ENCODE measurements at regions not wholly inside any gene's neighbourhood (a gene's known extent, or its start where the extent isn't known, plus 50 kb on each side); places are given as distances from the start of the nearest gene placed in this dataset.

DNA sequence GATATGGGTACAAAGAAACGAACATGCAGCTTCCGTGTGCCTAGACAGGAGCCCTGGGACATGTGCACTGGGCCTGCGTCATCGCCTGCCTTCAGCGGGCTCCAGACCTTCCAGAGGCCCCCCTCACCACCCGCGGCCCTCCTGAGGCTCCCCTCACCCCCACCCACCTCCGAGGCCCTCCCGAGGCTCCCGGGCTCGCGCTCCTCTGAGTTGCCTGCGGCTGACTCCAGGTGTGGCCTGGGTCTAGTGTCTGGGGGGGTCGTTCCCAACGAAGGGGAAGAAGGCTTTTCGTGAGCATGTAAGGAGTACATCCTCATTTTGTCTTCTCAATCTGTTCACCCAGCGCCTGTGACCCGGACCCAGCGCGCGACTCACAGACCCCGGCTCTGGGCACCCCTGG is 177.3 kb upstream of the ZNF32 start:
- no peak for ATAC-seq
- intact Hi-C loops (cut with DNase I) = no loop called here

DNA sequence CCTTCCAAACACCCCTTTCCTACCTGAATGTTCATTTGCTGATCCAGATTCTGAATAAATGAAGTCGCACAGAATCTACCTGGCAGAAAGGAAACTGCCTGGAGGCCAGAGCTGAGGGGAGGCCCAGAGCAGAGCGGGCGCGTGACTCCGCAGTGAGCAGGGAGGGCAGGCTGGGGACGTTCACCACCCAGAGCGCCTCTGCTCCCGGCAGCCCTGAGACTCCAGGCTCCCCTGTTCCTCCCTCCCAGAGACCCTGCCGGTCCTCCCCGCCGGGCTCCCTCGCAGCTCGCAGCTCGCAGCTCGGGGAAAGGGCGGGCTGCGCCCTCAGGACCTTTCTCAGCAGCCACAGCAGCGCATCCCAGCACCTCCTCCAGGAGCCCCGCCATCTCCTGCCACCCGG is 176.7 kb upstream of the ZNF32 start:
- ATAC-seq (no peak), DNase-seq (ENCODE audit: missing footprints) (no peak)
- intact Hi-C loops (cut with DNase I) = no loop called here

More for the DNA sequence above, 177.3 kb upstream of the ZNF32 start:
- DNase-seq (ENCODE audit: missing footprints) = no peak

DNA sequence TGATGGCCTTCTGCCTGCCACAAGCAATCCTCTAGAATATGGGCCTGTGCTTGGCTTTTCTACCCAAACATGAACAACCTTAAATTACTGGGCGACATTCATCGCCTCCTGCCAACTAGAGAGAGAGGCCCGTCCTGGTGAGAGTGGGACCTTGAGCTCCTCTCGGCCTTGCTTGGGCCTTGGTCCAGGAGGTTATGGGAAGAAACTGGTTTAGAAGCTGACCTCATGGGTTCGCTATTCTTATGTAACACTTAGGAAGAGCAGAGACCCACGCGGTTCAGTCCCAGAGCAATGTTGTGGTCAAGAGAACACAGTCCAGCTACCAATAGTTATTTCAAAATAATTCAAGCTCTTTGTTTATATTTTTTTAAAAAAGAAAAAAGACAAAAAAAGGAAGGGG is 176.3 kb upstream of the ZNF32 start:
- intact Hi-C loops (cut with DNase I) = no loop called here
- peak; percentile 90 for ATAC-seq
- DNase-seq (ENCODE audit: missing footprints) = peak; percentile 77

DNA sequence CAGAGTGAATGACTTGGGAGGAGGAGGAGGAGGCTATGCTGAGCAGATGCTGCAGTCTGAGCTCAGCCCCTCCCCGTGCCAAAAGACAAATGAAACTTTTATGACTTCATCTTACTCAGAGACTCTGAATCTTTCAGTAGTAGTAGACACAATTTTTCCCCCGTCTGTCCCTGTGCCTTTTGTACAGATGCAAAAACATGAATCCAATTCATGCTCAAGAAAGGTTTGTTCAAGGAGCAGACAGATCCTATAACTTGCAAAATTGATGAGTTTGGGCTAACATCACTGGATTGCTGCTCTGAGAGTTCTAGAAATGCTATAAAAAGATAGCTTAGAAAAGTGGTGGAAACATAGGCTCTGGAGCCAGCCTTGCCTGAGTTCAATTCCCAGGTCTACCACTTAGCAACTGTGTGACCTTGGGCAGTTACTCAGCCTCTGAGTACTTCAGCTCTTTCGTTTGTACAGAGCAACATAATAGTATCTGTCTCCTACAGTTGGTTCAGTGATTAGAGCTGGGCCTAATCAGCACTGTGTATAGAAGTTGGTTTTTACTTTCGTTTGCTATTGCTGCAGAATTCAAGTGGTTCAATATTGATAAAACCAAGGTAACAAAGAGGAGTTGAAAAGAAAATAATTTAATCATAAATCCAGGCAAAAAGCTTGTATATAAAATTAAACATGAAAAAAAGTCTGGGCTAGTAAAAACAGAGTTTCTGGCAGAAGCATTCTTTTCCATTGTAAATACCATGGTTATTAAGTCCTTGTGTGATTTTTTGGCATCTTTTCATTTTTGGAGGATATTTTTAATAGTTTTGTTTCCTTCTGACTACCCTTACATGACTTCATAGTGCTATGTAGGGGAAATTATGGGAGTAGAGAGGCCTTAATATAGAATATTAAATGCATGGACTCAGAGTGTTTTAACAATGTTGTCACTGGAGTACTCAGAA is 174.2 kb upstream of the ZNF32 start:
- ATAC-seq = peak; percentile 36
- intact Hi-C loops (cut with DNase I) = no loop called here
- DNase-seq (ENCODE audit: missing footprints) = no peak

DNA sequence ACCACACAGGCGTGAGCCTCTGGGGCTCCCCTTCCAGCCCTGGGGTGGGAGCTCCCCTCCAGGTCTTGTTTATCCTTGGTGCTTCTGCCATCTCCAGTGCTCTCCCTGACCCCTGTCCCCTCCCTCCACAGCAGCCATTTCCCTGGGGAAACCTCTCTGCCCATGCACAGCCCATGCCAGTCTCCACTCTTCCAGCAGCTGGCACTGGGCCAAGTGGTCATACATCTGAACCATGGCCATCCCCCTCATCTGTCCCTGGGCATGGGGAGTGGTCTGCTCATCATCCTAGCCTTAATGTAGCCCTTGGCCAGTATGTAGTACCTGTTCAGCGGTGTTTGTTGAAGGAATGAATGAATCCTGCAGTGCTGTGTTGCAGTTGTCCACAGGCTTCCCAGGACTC is 172.4 kb upstream of the ZNF32 start:
- intact Hi-C loops (cut with DNase I) = no loop called here
- ATAC-seq (no peak), DNase-seq (ENCODE audit: missing footprints) (no peak)

DNA sequence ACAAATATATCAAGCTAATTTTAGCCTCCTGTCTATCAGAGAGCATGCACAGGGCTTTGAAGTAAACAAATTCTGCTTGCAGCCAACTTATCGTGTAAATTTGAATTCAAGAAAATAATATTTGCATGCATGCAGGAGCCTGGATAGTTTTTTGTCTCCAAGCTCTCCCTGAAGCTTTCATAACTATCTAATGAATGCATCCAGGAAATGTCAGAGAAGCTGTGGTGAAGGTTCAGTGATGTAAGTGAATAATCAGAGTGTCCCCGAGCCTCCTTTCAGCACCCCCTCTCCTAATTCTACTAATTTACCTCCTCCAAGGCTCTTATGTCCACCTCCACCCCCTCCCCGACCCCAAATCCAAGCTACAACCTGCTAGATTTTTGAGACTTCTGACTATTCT is 172.0 kb upstream of the ZNF32 start:
- intact Hi-C loops (cut with DNase I) = no loop called here
- ATAC-seq = no peak
- DNase-seq (ENCODE audit: missing footprints) = no peak

DNA sequence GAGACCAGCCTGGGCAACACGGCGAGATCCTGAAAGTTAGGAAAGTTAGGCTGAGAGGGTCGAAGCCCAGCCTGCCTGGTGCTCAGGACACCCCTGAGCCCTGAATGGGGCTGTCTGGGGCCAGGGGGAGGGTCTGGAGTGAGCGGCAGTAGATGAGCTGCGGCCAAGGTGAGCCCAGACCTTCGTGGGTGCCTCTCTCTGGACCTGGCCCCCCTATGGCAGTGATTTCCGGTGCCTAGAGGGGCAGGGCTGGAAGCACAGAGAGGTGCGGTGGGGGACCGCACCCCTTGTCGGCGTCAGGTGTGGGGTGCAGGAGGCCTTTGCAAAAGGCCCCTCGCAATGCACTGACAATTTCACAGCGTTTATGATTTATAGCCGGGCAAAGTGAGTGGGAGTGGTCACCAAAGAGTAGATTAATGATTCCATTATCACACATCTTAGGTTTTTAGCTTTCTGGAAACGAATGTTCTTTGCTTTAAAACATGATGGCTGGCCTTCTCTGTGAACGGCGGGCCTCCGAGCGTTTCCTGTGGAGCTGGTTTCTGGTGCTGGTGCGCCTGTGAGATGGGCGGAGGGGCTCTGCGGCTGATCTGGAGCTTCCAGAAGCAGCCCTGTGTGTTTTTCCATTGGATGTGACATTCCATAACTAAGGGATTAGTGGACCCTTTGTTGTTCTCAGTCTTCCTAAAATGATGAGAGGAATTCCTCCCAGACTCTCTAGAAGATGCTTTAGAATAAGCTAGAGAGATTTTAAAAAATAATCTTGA is 171.0 kb upstream of the ZNF32 start:
- DNase-seq (ENCODE audit: missing footprints) (no peak), ATAC-seq (no peak)
- intact Hi-C loops (cut with DNase I) = loop anchor here (5.0 kb wide), 1 partner anchor 43 kb away; no protein-coding TSS in a partner anchor

DNA sequence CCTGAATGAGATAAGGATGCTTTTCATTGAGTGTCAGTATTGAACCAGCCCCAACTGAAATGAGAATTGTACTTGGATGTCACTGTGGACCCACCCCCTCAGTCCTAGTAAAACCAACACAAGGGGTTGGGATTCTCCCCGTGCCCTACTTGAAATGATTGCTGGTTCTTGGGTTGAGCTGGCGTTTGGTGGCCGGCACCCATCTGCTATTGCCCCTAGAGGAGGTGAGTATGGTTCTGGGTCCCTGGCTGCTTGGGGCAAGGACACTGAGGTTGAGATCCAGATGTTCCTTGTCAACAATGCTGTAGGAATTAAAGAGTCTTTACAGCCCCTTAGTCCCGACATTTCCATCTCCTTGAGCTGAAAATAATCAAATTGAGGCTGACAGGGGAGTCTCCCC is 170.0 kb upstream of the ZNF32 start:
- no peak for DNase-seq (ENCODE audit: missing footprints)
- no peak for ATAC-seq
- intact Hi-C loops (cut with DNase I) = loop anchor here (5.0 kb wide), 1 partner anchor 44 kb away; no protein-coding TSS in a partner anchor

DNA sequence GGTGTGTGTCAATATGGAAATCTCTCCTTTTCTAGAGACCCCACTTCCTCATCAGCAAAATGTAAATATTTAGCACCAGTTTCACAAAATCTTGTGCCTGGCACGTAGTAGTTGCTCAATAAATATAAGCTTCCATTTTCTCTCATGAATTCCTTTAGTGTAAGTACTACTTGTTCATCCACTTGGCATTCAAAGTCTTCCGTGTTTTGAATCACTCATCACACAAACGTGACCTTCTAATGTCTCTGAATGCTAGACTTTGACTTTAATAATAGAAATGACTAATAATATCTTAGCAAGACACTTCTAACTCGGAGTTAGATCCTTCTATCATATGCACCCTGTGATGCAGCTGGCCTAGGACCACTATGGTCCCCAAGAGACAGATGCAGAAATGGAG is 168.7 kb upstream of the ZNF32 start:
- DNase-seq (ENCODE audit: missing footprints) = no peak
- ATAC-seq = no peak
- intact Hi-C loops (cut with DNase I) = loop anchor here (5.0 kb wide), 1 partner anchor 45 kb away; no protein-coding TSS in a partner anchor

DNA sequence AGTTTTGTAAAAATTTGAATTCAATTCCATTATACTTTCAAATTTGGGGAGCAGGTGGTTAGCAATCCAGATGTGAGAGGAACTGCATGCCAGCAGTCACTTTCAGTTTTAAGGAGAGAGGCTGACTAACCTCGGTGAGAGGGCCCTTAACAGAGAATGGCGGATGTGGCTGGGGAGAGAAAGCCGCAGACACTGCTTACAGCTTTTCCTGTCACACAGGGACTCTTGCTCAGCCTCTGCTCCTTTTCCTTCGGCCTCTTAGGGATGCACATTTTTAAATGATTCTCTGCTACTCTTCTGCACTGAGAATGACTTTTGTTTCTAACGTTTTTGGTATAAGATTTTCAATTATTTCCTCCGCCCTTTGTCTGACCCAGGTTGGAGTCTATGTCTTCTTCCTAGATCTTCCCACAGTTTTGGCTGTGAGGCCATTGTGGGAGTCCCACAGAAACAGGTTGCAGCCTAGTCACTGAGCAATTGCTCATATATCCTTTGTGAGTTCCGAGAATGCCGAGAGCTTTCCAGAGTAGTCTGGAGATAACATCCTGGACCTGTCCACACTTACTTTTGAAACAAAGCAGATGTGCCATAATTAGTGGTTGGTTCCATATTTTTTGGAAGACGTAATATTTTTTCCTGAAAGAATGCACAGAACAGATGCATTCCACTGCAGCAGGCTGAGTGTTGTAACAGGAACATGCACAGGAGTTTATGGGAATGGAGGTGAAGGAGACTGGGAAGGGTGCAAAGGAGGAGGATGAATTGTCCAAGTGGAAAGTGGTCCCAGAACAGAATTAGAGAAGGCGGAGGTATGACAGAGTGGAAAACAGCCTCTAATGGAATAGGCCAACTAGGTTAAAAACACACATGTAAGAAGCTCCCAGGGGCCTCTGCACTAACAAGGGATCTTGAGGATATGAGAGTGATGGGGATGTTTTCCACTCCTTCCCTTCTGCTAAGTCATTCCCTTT is 168.0 kb upstream of the ZNF32 start:
- intact Hi-C loops (cut with DNase I) = loop anchor here (5.0 kb wide), 1 partner anchor 46 kb away; no protein-coding TSS in a partner anchor
- DNase-seq (ENCODE audit: missing footprints) = no peak
- ATAC-seq = peak; percentile 92

DNA sequence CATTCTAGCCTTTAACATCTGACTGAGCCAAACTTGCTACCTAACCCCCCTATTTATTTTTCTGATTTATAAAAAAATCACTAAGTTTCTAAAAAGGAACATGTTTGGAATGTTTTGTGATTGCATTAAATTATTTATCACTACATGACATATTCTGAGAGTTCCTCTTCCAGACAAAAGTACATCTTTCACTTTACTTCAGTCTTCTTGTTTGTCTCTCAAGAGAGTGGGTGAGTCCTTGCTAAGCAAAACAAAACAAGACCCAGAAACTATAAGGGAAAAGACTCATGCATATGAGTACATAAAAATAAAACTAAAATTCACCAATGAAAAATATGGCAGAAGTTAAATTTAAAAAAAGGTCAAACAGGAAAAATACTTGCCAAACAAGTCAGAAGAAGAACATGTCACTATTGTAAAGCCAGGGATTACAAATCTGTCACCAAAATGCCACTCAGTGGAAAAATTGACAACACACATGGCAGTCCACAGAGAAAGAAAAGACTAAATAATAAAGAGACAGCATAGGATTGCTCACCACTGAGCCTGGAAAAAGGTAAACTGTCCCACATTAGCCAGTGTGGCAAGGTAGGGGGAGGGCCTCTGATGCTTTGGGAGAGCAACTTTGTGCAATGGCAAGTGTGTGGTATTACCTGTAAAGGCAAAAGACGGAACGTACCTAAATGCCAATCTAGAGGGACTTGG is 166.7 kb upstream of the ZNF32 start:
- intact Hi-C loops (cut with DNase I) = loop anchor here (5.0 kb wide), 1 partner anchor 47 kb away; no protein-coding TSS in a partner anchor
- ATAC-seq = no peak
- DNase-seq (ENCODE audit: missing footprints) = no peak

DNA sequence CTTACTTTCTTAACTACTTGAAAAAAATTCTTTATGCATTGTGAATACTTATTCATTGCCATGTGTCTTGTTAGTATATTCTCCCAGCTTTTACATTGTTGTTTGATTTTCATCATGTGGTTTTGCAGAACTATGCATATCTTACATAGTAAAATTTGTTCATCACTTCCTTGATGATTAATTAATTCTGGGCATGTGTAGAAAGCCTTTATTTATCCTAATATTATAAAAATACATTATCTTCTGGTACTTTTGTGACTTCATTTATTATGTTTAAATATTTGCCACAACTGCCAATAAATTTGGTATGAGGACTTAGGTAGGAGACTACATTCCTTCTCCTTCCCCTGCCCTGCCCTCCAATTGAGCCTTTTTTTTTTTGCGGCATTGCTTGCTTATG is 166.0 kb upstream of the ZNF32 start:
- intact Hi-C loops (cut with DNase I) = loop anchor here (5.0 kb wide), 1 partner anchor 48 kb away; no protein-coding TSS in a partner anchor
- no peak for ATAC-seq
- no peak for DNase-seq (ENCODE audit: missing footprints)

DNA sequence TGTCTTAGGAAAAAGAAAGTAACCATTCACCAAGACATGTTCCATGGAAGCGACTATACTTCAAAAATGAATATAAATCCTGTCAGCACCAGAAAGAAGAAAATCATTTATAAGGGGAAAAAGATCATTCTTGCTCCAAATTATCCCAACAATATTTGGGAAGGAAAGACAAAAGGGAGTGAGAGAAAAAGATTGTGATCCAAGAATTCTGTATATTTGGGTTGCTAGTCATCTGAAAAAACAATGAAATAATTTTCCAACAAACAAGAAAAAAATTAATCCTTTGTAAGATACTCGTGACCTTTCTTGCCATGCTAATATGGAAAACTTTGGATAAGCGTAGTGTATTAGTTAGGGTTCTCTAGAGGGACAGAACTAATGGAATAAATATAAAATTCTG is 163.2 kb upstream of the ZNF32 start:
- DNase-seq (ENCODE audit: missing footprints) (no peak), ATAC-seq (no peak)
- intact Hi-C loops (cut with DNase I) = no loop called here

DNA sequence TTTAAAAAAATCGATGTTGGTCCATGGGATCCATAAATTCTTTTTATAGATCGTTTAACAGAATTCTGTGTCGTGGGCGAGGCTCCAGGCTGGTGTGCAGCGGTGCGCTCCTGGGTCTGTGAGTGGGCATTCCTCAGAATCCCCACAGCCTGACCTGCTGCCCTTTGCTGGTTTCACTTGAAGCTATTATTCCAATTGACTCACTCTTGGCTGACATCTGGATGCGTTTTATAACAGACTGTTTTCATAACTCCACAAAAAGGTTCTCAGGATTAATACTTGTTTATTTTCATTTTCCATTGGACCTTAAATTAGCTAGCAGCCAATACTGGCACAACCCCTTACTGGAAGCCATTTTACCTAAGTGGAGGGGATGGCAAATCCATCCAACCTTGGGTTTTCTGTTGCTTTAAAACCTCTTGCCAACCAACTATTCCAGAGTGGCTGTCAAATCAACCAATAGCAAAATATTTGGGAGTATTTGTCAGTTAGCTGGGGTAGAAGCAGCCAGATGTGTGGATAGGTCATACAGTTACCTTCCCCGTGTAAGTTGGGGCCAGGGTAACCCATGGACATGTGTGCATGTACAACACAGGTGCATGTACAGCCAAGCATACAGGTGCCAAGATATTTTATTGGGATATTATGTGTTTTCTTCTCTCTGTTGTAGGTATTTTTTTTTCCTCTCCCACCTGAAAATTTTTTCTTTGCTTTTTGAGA is 160.7 kb upstream of the ZNF32 start:
- ATAC-seq = no peak
- DNase-seq (ENCODE audit: missing footprints) = no peak
- intact Hi-C loops (cut with DNase I) = no loop called here

DNA sequence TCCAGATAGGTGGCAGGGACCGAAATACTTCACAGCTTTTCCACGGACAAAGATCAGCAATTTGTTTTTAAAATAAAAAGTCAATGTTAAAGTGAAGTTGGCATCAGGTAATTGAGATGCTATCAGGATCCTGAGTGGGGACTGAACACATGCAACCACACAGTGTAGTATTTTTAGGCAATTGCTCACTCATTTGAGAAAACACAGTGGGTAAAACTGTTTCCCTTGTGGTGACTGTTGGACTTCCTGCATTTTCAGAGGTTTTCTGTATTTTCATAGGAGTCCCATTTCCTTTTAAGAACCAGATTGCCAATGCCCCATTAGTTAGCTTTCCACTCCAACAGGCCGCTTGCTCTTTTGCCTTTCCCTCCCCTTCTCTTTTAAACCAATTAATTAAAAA is 159.5 kb upstream of the ZNF32 start:
- ATAC-seq (no peak), DNase-seq (ENCODE audit: missing footprints) (no peak)
- intact Hi-C loops (cut with DNase I) = no loop called here

DNA sequence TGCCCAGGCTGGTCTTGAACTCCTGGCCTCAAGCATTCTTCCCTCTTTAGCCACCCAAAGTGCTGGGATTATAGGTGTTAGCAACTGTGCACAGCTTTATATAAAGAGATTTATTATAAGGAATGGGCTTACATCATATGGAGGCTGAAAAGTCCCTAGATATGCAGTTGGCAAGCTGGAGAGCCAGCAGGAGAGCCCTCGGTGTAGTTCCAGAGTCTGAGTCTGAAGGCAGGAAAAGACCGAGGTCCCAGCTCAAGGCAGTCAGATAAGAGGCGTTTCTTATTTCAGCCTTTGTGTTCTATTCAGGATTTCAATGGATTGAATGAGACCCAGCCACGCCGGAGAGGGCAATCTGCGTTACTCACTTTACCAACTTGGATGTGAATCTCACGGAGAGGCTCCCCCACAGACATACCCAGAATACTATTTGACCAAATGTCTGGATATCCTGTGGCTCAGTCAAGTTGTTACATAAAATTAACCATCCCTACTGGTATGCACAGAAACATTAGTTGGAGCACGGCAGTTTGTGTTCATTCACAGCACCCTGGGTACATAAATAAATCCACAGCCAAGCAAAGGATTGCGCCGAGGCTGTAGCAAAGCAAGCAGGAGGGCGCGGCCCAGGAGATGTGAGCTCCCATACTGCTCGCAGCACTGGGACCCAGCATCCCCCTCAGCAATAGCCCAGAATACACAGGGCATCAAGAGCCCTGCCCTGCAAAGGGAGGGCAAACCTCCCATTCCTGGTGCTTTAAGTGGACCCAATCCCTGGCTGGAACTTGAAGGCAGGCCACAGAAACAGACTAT is 158.4 kb upstream of the ZNF32 start:
- intact Hi-C loops (cut with DNase I) = no loop called here
- DNase-seq (ENCODE audit: missing footprints) (no peak), ATAC-seq (no peak)

DNA sequence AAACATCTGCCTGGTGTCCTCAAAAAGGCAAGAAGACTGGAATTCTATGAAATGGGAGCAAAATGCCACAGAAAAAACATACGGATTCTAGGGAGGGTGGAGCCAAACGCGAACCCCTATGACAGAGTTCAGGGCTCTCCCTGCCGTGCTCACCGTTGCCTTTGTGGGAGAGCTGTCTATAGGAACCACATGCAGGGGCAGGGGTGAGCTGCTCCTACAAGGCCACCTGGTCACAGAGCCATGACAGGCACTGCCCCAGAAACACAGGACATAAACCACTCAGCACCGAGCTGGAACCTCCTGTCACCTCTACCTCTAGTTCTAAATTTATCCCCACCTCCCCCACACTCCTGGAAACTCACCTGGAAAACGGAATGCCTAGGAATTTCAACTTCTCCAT is 155.1 kb upstream of the ZNF32 start:
- ATAC-seq = no peak
- intact Hi-C loops (cut with DNase I) = no loop called here

More for the DNA sequence above, 155.1 kb upstream of the ZNF32 start:
- DNase-seq (ENCODE audit: missing footprints) = no peak

All from Right ventricle myocardium inferior (tissue), 1 donor.